PC-3 (cell line): ENCODE measurements at regions not wholly inside any gene's neighbourhood (a gene's known extent, or its start where the extent isn't known, plus 50 kb on each side); places are given as distances from the start of the nearest gene placed in this dataset.
A peak's percentile ranks its signal among the peaks of the same experiment; 100 is the strongest.

Experiments used
- ATAC-seq: fragments of 200-7000 bp; cut with Tn5 transposase; 2 replicates; pipeline ENCODE4 v1.9.1; 2020; ENCODE audit warnings: mild to moderate bottlenecking, moderate library complexity
- BruUV-seq: library from RNA; stranded (reverse); fragments of 400-500 nt; replicated peaks from 2 replicates; lab custom pipeline; 2021; lab: Mats Ljungman, UMichigan
- CTCF ChIA-PET: fragments of 300-600 bp; sonication (Branson Sonifier 250); formaldehyde crosslinking; loops from one replicate; lab custom pipeline; 2022; ENCODE audit warnings: antibody characterized with exemption; lab: Charles Lee
- POLR2A ChIA-PET: fragments of 300-600 bp; sonication (Branson Sonifier 250); formaldehyde crosslinking; loops from one replicate; lab custom pipeline; 2022; ENCODE audit warnings: antibody characterized with exemption; ENCODE audit not compliant: unreplicated experiment; lab: Charles Lee
- DNase-seq: peaks from one replicate; pipeline ENCODE4 v3.0.0-alpha.2; 2015
- H2AFZ ChIP-seq: fragments of 300-600 bp; sonication (generic); 2 replicates; pipeline ENCODE4 v1.6.0; 2016; ENCODE audit warnings: antibody characterized with exemption, low read length
- H3F3A ChIP-seq: fragments of 300-600 bp; sonication (generic); one replicate; pipeline ENCODE4 v1.6.0; 2017; ENCODE audit warnings: antibody characterized with exemption, low read length, control low read depth, mild to moderate bottlenecking; ENCODE audit not compliant: unreplicated experiment
- H3K27ac ChIP-seq: fragments of 300-600 bp; sonication (generic); 2 replicates; pipeline ENCODE4 v1.5.1; 2016; ENCODE audit warnings: mild to moderate bottlenecking, low read length
- H3K27me3 ChIP-seq: fragments of 300-600 bp; sonication (generic); 2 replicates; pipeline ENCODE4 v1.6.1; 2016; ENCODE audit warnings: low read length, mixed read lengths
- H3K36me3 ChIP-seq: fragments of 300-600 bp; sonication (generic); 2 replicates; pipeline ENCODE4 v1.6.1; 2016; ENCODE audit warnings: low read depth, mixed run types, low read length, mixed read lengths
- H3K4me1 ChIP-seq: fragments of 300-600 bp; sonication (generic); 2 replicates; pipeline ENCODE4 v1.5.1; 2016; ENCODE audit warnings: low read length; ENCODE audit not compliant: insufficient read depth
- H3K4me2 ChIP-seq: fragments of 300-600 bp; sonication (generic); 2 replicates; pipeline ENCODE4 v1.6.0; 2016; ENCODE audit warnings: low read length
- H3K4me3 ChIP-seq: fragments of 300-600 bp; sonication (generic); 2 replicates; pipeline ENCODE4 v1.5.1; 2016; ENCODE audit warnings: mild to moderate bottlenecking, low read length, mixed read lengths
- H3K79me2 ChIP-seq: fragments of 300-600 bp; sonication (generic); 2 replicates; pipeline ENCODE4 v1.6.1; 2017; ENCODE audit warnings: low read length, mixed read lengths
- H3K9ac ChIP-seq: fragments of 300-600 bp; sonication (generic); 2 replicates; pipeline ENCODE4 v1.6.0; 2016; ENCODE audit warnings: mild to moderate bottlenecking, low read length
- H3K9me2 ChIP-seq: fragments of 300-600 bp; sonication (generic); replicated peaks from 2 replicates; pipeline ENCODE4 v1.6.1; 2016; ENCODE audit warnings: mixed run types, low read length, mixed read lengths
- H3K9me3 ChIP-seq: fragments of 300-600 bp; sonication (generic); 2 replicates; pipeline ENCODE4 v1.6.1; 2016; ENCODE audit warnings: low read length, mixed read lengths
- H4K20me1 ChIP-seq: fragments of 300-600 bp; sonication (generic); 2 replicates; pipeline ENCODE4 v1.6.1; 2016; ENCODE audit warnings: low read length, mixed read lengths
- EZH2 ChIP-seq: fragments of 300-600 bp; sonication (generic); IDR thresholded peaks from one replicate; pipeline ENCODE4 v1.6.1; 2017; ENCODE audit warnings: antibody characterized with exemption, mild to moderate bottlenecking, low read length; ENCODE audit not compliant: unreplicated experiment
- EZH2phosphoT487 ChIP-seq: fragments of 300-600 bp; sonication (generic); IDR thresholded peaks from 2 replicates; pipeline ENCODE4 v1.6.1; 2018; ENCODE audit warnings: mild to moderate bottlenecking, antibody characterized with exemption, low read length, borderline replicate concordance
- intact Hi-C: fragments of 100-400 bp; cut with micrococcal nuclease; formaldehyde crosslinking; loops from 2 replicates; pipeline ENCODE4 v1.9.0; 2023
- TF ChIP-seq, protein P1 (sequence below): fragments of 300-600 bp; sonication (generic); conservative IDR thresholded peaks from 2 replicates; pipeline ENCODE4 v1.5.1; 2017; ENCODE audit warnings: antibody characterized with exemption, low read depth, mild to moderate bottlenecking, low read length

DNA sequence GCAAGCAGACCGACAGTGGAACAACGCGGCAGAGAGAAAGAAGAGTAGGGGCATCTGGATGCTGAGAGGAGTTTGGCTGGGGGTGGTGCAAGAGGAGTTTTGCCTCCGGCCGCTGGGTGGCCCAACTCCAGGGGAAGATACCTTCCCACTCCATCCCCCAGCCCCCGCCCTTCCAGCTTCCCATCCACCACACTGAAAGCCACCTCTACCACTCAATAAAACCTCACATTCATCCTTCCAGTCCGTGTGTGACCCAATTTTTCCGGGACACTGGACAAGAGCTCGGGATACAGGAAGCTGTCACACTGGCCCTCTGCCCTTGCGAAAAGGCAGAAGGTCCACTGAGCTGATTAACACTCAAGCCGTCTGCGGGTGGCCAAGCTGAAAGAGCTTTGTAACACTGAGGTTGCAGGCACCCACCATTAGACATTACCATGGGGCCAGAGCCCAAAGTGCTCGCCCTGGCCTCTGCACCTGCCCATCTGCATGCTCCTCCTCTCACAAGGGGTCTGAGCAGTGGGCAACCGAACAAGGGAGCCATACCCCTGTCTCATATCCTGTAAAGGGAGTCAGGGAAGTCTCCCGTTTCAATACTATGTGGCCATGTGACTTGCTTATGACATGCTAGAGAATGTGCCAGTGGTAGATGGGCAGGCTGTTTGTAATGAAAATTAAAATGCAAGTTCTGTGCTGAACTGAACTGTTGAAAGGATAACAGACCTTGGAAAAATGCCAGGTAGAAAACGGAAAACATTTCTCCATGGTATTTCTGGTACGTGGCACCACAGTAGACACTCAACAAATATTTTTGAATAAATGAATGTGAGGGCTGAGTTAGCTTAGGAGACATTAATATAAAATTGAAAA lies 205.1 kb upstream of the STARD13 start:
- intact Hi-C loops: no loop called here
- peaks cover 18% of the 10 kb centered on the region for H3K4me1 ChIP-seq
- CTCF ChIA-PET: no interaction called here
- TF ChIP-seq, protein P1, sequence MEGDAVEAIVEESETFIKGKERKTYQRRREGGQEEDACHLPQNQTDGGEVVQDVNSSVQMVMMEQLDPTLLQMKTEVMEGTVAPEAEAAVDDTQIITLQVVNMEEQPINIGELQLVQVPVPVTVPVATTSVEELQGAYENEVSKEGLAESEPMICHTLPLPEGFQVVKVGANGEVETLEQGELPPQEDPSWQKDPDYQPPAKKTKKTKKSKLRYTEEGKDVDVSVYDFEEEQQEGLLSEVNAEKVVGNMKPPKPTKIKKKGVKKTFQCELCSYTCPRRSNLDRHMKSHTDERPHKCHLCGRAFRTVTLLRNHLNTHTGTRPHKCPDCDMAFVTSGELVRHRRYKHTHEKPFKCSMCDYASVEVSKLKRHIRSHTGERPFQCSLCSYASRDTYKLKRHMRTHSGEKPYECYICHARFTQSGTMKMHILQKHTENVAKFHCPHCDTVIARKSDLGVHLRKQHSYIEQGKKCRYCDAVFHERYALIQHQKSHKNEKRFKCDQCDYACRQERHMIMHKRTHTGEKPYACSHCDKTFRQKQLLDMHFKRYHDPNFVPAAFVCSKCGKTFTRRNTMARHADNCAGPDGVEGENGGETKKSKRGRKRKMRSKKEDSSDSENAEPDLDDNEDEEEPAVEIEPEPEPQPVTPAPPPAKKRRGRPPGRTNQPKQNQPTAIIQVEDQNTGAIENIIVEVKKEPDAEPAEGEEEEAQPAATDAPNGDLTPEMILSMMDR: no peak
- TF ChIP-seq EZH2: no peak
- no peak for TF ChIP-seq EZH2phosphoT487
- H3K79me2 ChIP-seq: no peaks in the 10 kb centered on the region
- H3K27ac ChIP-seq: no peak overlapping the region
- no peak overlapping the region for H3K9ac ChIP-seq
- no peaks in the 10 kb centered on the region for H3K9me3 ChIP-seq
- no peaks in the 10 kb centered on the region for H4K20me1 ChIP-seq
- H3K27me3 ChIP-seq: no peaks in the 10 kb centered on the region
- POLR2A ChIA-PET: no interaction called here
- H3K4me3 ChIP-seq: no peak overlapping the region
- DNase-seq: no peak
- H3K36me3 ChIP-seq: no peaks in the 10 kb centered on the region
- H2AFZ ChIP-seq: no peak overlapping the region
- BruUV-seq: no TSS peak
- ATAC-seq: no peak
- no peak overlapping the region for H3K4me2 ChIP-seq
- H3K9me2 ChIP-seq: no peaks in the 10 kb centered on the region
- H3F3A ChIP-seq: no peaks in the 10 kb centered on the region

DNA sequence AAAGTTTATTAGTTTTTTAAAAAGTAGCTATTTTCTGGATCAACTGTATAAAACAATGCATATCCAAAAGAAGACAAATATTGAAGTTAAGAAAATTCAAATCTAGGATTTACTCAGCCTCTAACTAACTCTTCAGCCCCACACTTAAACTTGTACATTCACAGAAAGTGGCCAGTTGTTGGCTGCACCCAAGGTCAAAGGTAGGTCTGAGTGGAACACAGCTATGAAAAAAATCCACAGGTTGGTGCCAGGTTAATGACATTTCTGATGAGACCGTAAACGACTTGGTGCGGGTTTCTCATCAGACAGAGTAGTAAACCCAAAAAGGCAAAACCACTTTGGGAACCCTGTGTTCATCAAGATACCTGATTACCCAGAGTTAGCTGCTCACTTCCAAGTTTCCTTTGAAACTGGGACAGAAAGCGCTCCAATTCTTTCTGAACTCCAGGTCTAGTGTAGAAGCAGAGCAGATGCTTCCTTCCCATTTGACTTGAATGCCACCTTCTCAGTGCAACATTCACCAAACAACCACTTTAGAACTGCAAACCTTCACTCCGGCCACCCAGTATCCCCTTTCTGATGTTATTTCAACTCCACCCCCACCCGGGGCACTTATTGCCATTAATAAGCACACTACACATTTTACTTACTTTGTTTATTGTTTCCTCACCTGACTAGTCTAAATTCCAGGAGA lies 208.3 kb upstream of the STARD13 start:
- no peaks in the 10 kb centered on the region for H3K27me3 ChIP-seq
- no peaks in the 10 kb centered on the region for H3F3A ChIP-seq
- no peaks in the 10 kb centered on the region for H3K36me3 ChIP-seq
- no peak for ATAC-seq
- no peaks in the 10 kb centered on the region for H4K20me1 ChIP-seq
- H3K79me2 ChIP-seq: no peaks in the 10 kb centered on the region
- H3K27ac ChIP-seq: peak overlapping the region; percentile 85
- H3K9ac ChIP-seq: peak overlapping the region; percentile 66
- DNase-seq: no peak
- intact Hi-C loops: no loop called here
- no peaks in the 10 kb centered on the region for H3K9me2 ChIP-seq
- H3K4me2 ChIP-seq: no peak overlapping the region; the same call in 1 of the 2 replicates
- H3K4me3 ChIP-seq: no peak overlapping the region
- POLR2A ChIA-PET: no interaction called here
- CTCF ChIA-PET: no interaction called here
- peaks cover 35% of the 10 kb centered on the region for H3K4me1 ChIP-seq
- no TSS peak for BruUV-seq
- no peak for TF ChIP-seq EZH2phosphoT487
- TF ChIP-seq, protein P1: no peak
- no peak for TF ChIP-seq EZH2
- H3K9me3 ChIP-seq: no peaks in the 10 kb centered on the region
- H2AFZ ChIP-seq: no peak overlapping the region
